HL-60/S4 (cell line): ENCODE measurements at regions not wholly inside any gene's neighbourhood (a gene's known extent, or its start where the extent isn't known, plus 50 kb on each side); places are given as distances from the start of the nearest gene placed in this dataset.
"Not testable (repeated sequence)": the region's sequence is repeated elsewhere in the genome, so short reads cannot be mapped to it uniquely, and the experiment has no call there.

Experiments
- in situ Hi-C: fragments of 300-500 bp; cut with MboI; formaldehyde crosslinking; loops from 2 replicates; pipeline ENCODE4 v1.14.3; 2022; ENCODE audit warnings: low sequenced_read_pairs

DNA sequence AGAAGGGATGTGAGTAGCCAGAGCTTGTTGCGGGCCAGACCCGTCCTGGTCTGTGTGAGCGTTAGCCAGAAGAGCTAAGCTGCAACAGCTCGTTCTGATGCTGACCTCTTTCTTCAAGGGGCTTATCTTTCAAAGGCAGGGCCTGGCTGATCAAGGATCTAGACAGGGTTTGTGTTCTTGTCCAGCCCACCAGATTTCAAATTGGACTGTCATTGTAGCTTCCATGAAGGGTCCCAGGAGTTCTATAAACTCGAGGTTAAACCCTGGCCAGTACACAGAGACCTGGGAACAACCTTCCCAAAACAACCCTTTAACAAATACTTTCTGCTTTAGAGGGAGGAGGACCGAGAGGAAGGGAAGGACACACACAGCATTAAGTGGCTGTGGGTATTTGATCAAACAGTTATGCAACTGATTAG lies 153.0 kb upstream of the TUT7 start:
- in situ Hi-C loops: no loop called here

- in situ Hi-C loops: no loop called here
Observed at GRCh38 chr9:86503942-86504341, 149.7 kb upstream of the TUT7 start.

DNA sequence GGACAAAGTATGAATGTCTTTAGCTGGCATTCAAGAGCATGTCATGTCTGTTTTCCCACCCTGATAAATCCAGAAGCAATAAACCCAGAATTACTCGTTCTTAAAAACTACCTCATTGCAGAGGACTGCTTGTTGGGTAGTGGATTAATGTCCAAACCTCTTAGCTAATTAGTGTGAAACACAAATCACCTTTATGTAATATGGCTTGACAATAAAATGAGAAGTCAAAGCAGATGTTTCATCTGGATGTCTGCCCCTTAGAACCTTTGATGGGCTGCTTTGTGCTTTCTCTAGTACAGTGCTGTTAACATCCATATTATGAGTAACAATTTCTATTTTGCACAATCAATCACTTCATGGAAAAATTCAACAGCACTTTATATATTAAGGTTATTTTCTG lies 149.1 kb upstream of the TUT7 start:
- in situ Hi-C loops: no loop called here

DNA sequence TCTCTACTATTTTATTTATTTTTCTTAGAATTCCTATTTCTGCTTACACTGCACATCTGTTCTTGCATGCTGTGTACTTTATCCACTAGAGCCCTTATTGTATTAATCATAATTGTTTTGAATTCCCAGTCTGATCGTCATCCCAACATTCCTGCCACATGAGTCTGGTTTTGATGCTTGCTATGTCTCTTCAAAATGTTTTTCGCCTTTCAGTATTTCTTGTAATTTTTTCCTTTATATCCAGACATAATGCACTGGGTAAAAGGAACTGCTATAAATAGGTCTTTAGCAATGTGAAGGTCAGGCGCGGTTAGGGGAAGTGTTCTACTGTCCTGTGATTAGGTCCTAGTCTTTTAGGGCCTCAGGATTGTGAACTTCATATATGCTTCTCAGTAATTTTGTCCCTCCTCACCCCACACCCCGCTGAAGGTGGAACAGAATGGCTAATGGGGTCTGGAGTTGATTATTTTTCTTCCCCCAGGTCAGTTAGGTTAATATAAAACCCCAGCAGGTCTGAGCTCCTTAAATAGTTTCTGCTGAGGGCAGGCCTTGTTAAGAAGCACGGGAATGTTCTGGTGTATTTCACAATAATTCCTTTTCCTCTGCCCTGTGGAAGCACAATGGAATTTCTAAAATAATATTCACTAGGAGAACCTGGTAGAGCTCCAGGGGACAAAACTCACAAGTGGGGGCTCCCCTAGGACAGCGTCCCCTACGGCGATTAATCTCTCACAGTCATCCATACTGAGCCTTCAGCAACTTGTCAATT lies 146.6 kb upstream of the TUT7 start:
- in situ Hi-C loops: no loop called here

- in situ Hi-C loops: no loop called here
Observed at GRCh38 chr9:86500031-86500430, 145.8 kb upstream of the TUT7 start.

DNA sequence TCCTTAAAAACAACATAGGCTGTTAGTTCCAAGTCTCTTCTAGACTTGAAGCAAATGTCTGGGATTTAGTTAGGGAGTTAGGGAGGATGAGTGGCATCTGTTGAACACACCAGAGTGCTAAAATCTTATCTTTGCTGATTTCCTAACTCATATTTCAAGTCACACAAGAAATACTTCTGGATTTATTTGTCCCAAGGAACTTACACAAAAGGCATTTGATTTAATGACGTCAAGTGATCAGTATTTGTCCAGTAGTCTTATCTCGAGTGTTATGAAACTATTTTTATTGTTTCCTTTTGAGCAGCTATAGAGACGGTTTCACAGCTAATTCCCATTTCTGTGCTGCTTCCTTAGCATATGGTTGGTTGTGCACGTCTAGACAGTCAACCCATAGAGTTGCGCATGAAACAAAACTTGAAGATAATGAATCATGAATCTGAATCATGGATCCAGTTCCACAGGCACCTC lies 140.5 kb upstream of the TUT7 start:
- in situ Hi-C loops: no loop called here

GRCh38 chr9:86491468-86492266 lies 137.5 kb upstream of the TUT7 start:
- in situ Hi-C loops: no loop called here

GRCh38 chr9:86488794-86489193 lies 134.6 kb upstream of the TUT7 start:
- in situ Hi-C loops: no loop called here

GRCh38 chr9:86488345-86488744 lies 134.1 kb upstream of the TUT7 start:
- in situ Hi-C loops: no loop called here

DNA sequence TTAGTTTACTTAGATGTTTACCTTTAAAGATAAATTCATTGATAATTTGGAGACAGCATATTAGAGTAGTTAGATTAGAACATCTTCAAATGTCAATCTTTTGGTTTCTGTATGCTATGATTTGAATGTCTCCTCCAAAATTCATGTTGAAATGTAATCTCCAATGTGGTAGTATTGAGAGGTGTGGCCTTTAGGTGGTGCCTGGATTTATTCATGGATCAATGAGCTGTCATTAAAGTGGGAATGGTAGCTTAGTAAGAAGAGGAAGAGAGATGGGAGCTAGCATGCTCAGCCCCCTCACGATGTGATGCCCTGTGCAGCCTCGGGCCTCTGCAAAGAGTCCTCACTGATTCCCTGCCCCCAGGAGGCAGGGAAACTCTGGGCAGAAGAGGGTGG lies 133.6 kb upstream of the TUT7 start:
- in situ Hi-C loops: no loop called here

- in situ Hi-C loops: no loop called here
Observed at GRCh38 chr9:86486891-86487837, 133.0 kb upstream of the TUT7 start.

DNA sequence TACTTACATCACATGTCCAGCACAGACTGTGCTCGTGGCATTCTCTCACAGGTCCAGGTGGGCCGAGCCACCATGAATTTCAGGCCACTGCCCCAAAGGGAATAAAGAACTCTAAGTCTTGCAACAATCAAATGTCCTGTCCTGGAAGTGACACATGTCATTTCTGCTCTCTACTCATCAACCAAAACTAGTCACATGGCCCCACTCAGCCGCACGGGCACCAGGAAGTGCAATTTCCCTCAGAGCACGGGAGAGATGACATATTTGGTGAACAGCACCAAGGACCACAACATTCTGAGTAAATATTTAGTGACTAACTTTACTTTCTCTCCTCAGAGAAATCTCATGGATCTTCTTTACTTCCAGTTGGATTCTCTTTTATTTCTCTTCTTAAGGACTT lies 131.1 kb upstream of the TUT7 start:
- in situ Hi-C loops: no loop called here

GRCh38 chr9:86483496-86483895 lies 129.3 kb upstream of the TUT7 start:
- in situ Hi-C loops: no loop called here

- in situ Hi-C loops: no loop called here
Observed at GRCh38 chr9:86481466-86481865, 127.3 kb upstream of the TUT7 start.

- in situ Hi-C loops: not testable (repeated sequence)
Observed at GRCh38 chr9:86475255-86475654, 121.0 kb upstream of the TUT7 start.

- in situ Hi-C loops: no loop called here
Observed at GRCh38 chr9:86471171-86471815, 117.1 kb upstream of the TUT7 start.

DNA sequence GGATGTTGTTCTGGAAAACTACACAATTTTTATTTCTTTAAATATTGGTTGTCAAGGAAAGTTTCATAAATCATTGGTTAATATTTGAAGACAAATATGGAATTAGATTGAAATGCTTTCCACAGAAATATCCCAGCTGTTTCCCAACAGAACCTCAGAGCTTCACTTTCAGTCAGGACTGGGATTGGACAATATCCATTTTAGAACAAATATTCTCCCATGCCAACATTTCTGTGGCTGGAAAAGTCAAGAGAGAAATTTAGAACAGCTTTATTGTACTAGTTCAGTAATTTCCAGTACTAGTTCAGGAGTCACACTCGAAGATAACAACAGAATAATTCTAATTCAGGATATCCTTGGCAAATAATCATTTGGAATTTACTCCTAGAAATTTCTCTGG lies 116.1 kb upstream of the TUT7 start:
- in situ Hi-C loops: no loop called here

DNA sequence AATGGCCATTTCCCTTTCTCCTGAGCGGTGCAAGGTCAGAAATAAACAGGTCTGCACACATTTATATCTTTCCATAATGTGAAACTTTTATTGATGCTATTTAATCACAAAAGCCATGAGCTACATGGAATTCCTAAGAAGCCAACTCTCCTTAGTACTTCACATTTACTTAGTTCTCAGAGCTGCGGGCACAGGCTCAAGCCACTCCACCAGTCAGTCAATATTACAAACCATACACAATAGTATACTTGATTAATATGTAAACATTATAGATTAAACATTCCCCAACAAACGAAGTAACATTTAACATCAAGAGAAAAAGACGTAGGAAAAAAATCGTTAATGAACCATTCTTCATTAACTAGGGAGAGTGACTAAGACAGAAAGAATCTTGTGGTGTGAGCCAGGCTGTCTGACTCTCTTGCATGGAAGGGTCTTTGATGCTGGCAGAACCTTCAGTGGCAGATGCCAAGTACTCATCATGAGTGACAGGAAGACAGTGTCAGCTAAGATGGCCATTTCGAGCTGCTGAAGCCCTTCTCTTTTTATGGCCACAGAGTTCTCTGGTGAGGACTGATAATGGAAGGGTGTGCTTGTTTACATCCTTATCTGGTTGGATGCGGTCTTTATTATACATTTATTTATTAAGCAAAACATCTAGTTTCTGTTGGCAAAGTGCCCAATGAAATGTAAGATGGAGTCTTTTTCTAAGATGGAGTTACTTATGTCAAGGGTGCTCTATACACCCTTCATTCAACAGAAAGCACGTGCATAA lies 115.5 kb upstream of the TUT7 start:
- in situ Hi-C loops: no loop called here

- in situ Hi-C loops: no loop called here
Observed at GRCh38 chr9:86464242-86464641, 110.0 kb upstream of the TUT7 start.
